ENCODE measurements at regions not wholly inside any gene's neighbourhood (a gene's known extent, or its start where the extent isn't known, plus 50 kb on each side); places are given as distances from the start of the nearest gene placed in this dataset.

DNA sequence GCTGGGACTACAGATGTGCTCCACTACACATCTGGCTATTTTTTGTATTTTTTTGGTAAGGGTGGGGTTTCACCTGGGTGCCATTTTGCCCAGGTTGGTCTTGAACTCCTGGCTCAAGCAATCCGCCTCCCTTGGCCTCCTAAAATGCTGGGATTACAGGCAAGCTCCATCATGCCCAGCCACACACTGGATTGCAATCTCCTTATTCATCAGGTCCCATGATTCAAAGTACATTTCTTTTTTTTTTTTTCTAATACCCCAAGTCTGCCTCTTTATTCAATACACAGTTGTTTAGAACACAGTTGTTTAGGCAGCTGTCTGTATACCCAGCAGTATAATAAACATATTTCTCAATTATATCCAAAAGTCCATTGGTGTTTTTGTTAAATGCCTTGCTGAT lies 130.3 kb upstream of the ARSJ start:
- TF ChIP-seq, protein P1, sequence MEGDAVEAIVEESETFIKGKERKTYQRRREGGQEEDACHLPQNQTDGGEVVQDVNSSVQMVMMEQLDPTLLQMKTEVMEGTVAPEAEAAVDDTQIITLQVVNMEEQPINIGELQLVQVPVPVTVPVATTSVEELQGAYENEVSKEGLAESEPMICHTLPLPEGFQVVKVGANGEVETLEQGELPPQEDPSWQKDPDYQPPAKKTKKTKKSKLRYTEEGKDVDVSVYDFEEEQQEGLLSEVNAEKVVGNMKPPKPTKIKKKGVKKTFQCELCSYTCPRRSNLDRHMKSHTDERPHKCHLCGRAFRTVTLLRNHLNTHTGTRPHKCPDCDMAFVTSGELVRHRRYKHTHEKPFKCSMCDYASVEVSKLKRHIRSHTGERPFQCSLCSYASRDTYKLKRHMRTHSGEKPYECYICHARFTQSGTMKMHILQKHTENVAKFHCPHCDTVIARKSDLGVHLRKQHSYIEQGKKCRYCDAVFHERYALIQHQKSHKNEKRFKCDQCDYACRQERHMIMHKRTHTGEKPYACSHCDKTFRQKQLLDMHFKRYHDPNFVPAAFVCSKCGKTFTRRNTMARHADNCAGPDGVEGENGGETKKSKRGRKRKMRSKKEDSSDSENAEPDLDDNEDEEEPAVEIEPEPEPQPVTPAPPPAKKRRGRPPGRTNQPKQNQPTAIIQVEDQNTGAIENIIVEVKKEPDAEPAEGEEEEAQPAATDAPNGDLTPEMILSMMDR (conservative IDR thresholded peaks at IDR 0.05; ENCODE audit: low read depth, low read length), result no peak
- no peak for TF ChIP-seq EZH2 (IDR thresholded peaks at IDR 0.05; ENCODE audit: borderline replicate concordance, low read depth, low read length, poor library complexity, severe bottlenecking)
